SU-DHL-6 (cell line): ENCODE measurements at regions not wholly inside any gene's neighbourhood (a gene's known extent, or its start where the extent isn't known, plus 50 kb on each side); places are given as distances from the start of the nearest gene placed in this dataset.

ENCODE experiments used
- EZH2phosphoT487 ChIP-seq: fragments of 200-600 bp; sonication (generic), shearing (Covaris generic); conservative IDR thresholded peaks from 2 replicates; pipeline ENCODE4 v1.6.1; 2018; ENCODE audit warnings: mild to moderate bottlenecking, antibody characterized with exemption, low read length, moderate library complexity, mixed read lengths
- TF ChIP-seq, protein P1 (sequence below): fragments of 200-600 bp; sonication (generic); IDR thresholded peaks from one replicate; pipeline ENCODE4 v1.5.1; 2017; ENCODE audit warnings: antibody characterized with exemption, mild to moderate bottlenecking, low read length, moderate library complexity; ENCODE audit not compliant: insufficient read depth, poor library complexity, severe bottlenecking

DNA sequence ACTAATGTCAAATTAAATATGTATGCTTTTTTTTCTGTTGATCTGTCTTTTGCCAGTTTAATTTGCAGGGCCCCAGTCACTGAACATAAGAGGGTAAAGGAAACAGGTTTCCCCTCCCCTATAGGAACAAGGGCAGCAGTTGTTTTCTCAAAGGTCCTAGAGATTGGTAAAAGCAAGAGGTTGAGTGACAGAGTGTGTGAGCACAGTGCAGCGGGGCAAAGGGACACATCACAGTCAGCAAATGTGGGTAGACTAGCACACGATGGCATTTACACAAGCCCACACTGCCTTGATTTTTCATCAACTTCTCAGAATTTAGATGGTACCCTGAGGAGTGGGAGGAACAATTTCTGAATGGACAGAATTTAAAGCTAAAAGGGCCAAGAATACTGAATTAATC, 138.7 kb upstream of the MYLIP start:
- TF ChIP-seq, protein P1, sequence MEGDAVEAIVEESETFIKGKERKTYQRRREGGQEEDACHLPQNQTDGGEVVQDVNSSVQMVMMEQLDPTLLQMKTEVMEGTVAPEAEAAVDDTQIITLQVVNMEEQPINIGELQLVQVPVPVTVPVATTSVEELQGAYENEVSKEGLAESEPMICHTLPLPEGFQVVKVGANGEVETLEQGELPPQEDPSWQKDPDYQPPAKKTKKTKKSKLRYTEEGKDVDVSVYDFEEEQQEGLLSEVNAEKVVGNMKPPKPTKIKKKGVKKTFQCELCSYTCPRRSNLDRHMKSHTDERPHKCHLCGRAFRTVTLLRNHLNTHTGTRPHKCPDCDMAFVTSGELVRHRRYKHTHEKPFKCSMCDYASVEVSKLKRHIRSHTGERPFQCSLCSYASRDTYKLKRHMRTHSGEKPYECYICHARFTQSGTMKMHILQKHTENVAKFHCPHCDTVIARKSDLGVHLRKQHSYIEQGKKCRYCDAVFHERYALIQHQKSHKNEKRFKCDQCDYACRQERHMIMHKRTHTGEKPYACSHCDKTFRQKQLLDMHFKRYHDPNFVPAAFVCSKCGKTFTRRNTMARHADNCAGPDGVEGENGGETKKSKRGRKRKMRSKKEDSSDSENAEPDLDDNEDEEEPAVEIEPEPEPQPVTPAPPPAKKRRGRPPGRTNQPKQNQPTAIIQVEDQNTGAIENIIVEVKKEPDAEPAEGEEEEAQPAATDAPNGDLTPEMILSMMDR, result no peak
- no peak for TF ChIP-seq EZH2phosphoT487
